ENCODE measurements at regions not wholly inside any gene's neighbourhood (a gene's known extent, or its start where the extent isn't known, plus 50 kb on each side); places are given as distances from the start of the nearest gene placed in this dataset.
"Not testable (repeated sequence)": the region's sequence is repeated elsewhere in the genome, so short reads cannot be mapped to it uniquely, and the experiment has no call there.

GRCh38 chr4:3585567-3585966, 53.3 kb upstream of the LRPAP1 start:
- DNase-seq, result not testable (repeated sequence)

DNA sequence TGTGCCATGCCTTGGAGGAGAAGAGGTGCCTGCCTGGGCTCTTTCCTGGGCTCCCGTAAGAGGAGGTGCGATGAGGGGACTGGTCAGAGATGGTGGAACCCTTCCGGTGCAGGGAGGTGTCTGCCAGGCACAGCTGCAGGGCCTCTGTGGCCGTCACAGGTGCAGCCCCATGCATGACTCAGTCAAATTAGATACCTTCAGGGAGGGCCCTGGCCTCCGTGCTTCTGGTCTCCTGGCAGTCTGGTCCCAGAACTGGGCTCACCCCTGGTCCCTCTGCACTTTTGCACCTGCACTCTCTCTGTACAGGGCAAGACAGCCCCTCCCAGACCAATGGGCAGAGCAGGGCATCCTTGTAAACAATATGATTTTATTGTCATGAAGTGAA, 49.9 kb upstream of the LRPAP1 start:
- no peak for DNase-seq
